HFF-Myc (cell line): ENCODE measurements at regions not wholly inside any gene's neighbourhood (a gene's known extent, or its start where the extent isn't known, plus 50 kb on each side); places are given as distances from the start of the nearest gene placed in this dataset.

Source experiments
- DNase-seq: peaks from one replicate; pipeline ENCODE4 v3.0.0-alpha.2; 2011; ENCODE audit warnings: low read depth; ENCODE audit errors: extremely low read depth
- H3K4me3 ChIP-seq: replicated peaks from 2 replicates; pipeline ENCODE4 v1.5.1; 2011; ENCODE audit warnings: low read depth, mild to moderate bottlenecking, control low read depth, low read length
- CTCF ChIP-seq: IDR thresholded peaks from 2 replicates; pipeline ENCODE4 v1.5.1; 2012; ENCODE audit warnings: mild to moderate bottlenecking, low read depth, low read length, control low read depth; ENCODE audit errors: missing control alignments

GRCh38 chr12:67568055-67568454 is 80.5 kb upstream of the DYRK2 start:
- no peak for DNase-seq
- no peak for TF ChIP-seq CTCF
- H3K4me3 ChIP-seq, result no peak overlapping the region

- no peak for TF ChIP-seq CTCF
- no peak for DNase-seq
- no peak overlapping the region for H3K4me3 ChIP-seq
These were observed 76.1 kb upstream of the DYRK2 start for GRCh38 chr12:67572492-67572891.

- no peak for DNase-seq
- TF ChIP-seq CTCF, result no peak
- H3K4me3 ChIP-seq, result no peak overlapping the region
These were observed 75.0 kb upstream of the DYRK2 start for GRCh38 chr12:67573566-67573965.

GRCh38 chr12:67578976-67579661 is 69.4 kb upstream of the DYRK2 start:
- TF ChIP-seq CTCF, result no peak
- H3K4me3 ChIP-seq, result no peak overlapping the region
- no peak for DNase-seq

- TF ChIP-seq CTCF, result no peak
- H3K4me3 ChIP-seq, result no peak overlapping the region
These were observed 68.9 kb upstream of the DYRK2 start for GRCh38 chr12:67579662-67580003.

GRCh38 chr12:67582238-67582834 is 66.2 kb upstream of the DYRK2 start:
- no peak overlapping the region for H3K4me3 ChIP-seq
- no peak for TF ChIP-seq CTCF
- DNase-seq, result no peak

More at GRCh38 chr12:67579662-67580003, 68.9 kb upstream of the DYRK2 start:
- no peak for DNase-seq

- TF ChIP-seq CTCF, result no peak
- H3K4me3 ChIP-seq, result no peak overlapping the region
- DNase-seq, result no peak
These were observed 65.7 kb upstream of the DYRK2 start for GRCh38 chr12:67582844-67583243.
